ENCODE measurements at regions not wholly inside any gene's neighbourhood (a gene's known extent, or its start where the extent isn't known, plus 50 kb on each side); places are given as distances from the start of the nearest gene placed in this dataset.
"Not testable (repeated sequence)": the region's sequence is repeated elsewhere in the genome, so short reads cannot be mapped to it uniquely, and the experiment has no call there.

GRCh38 chr10:30550967-30551815, 78.4 kb downstream of the LYZL2 start (continued):
- TF ChIP-seq EHMT2 (IDR thresholded peaks at IDR 0.05; ENCODE audit: low read depth): no peak

- peak; percentile 53 for TF ChIP-seq ZC3H11A (IDR thresholded peaks at IDR 0.05)
- H3K4me1 ChIP-seq; CTCF ChIA-PET; H3K4me3 ChIP-seq; ATAC-seq; H3K4me2 ChIP-seq; H3K9me3 ChIP-seq; POLR2A ChIA-PET; DNase-seq (ENCODE audit: low read depth in 1 of 2, low spot score in 1 of 2): not testable (repeated sequence)
- H3K27ac ChIP-seq: peak overlapping the region in 1 of 2 experiments; percentile 48; a peak in 3 of 6 replicates
- 83% methylated on average over 6 of the region's 6 CpGs for WGBS (ENCODE audit: missing lambda C conversion rate)
- peak; percentile 23 for FAIRE-seq
These were observed 80.3 kb downstream of the LYZL2 start for GRCh38 chr10:30549134-30549687.

GRCh38 chr10:30546511-30546910, 83.0 kb downstream of the LYZL2 start:
- peak overlapping the region in 1 of 2 experiments; percentile 63; a peak in 3 of 6 replicates for H3K27ac ChIP-seq
- FAIRE-seq (no peak), ATAC-seq (no peak), DNase-seq (ENCODE audit: low read depth in 1 of 2, low spot score in 1 of 2) (no peak)
- H3K4me1 ChIP-seq: peaks cover 23% of the 10 kb centered on the region
- H3K4me3 ChIP-seq: no peak overlapping the region
- 87% methylated on average over 9 of the region's 9 CpGs for WGBS (ENCODE audit: missing lambda C conversion rate)
- no peaks in the 10 kb centered on the region for H3K9me3 ChIP-seq
- no peak overlapping the region for H3K4me2 ChIP-seq
- ChIA-PET CTCF (interaction anchor here (0.6 to 7.6 kb wide), 4 partner anchors 10 to 95 kb away, joined by 3 to 37 read pairs (median 15); no protein-coding TSS in a partner anchor), POLR2A (no interaction called here)
- no peak for TF ChIP-seq TFCP2L1 (CRISPR knock-in tag; IDR thresholded peaks at IDR 0.05)
- no peak for TF ChIP-seq ATOH8 (CRISPR knock-in tag; IDR thresholded peaks at IDR 0.05; ENCODE audit: low read depth)
- TF ChIP-seq RCOR1 (IDR thresholded peaks at IDR 0.05; ENCODE audit: low read depth, low read length): no peak
- TF ChIP-seq NFE2L2 (conservative IDR thresholded peaks at IDR 0.05; ENCODE audit: low read length): no peak
- TF ChIP-seq HOXB5 (CRISPR knock-in tag; IDR thresholded peaks at IDR 0.05): no peak
- TF ChIP-seq CEBPB (IDR thresholded peaks at IDR 0.05): no peak
- TF ChIP-seq EHF (CRISPR knock-in tag; IDR thresholded peaks at IDR 0.05): no peak
- no peak for TF ChIP-seq SREBF2 (IDR thresholded peaks at IDR 0.05)
- TF ChIP-seq BHLHE40 (IDR thresholded peaks at IDR 0.05; ENCODE audit: low read depth, low read length): no peak
- TF ChIP-seq POLR2AphosphoS2 (conservative IDR thresholded peaks at IDR 0.05; ENCODE audit: low read length): no peak
- TF ChIP-seq CHD2 (IDR thresholded peaks at IDR 0.05; ENCODE audit: low read length, partially characterized antibody): no peak
- TF ChIP-seq MAFK (IDR thresholded peaks at IDR 0.05; ENCODE audit: partially characterized antibody): no peak
- TF ChIP-seq NPAS2 (CRISPR knock-in tag; IDR thresholded peaks at IDR 0.05; ENCODE audit: borderline replicate concordance): no peak
- no peak for TF ChIP-seq HMGXB4 (CRISPR knock-in tag; IDR thresholded peaks at IDR 0.05; ENCODE audit: borderline replicate concordance)
- no peak for TF ChIP-seq CBX8 (IDR thresholded peaks at IDR 0.05)
- no peak for TF ChIP-seq ZSCAN20 (CRISPR knock-in tag; IDR thresholded peaks at IDR 0.05)

GRCh38 chr10:30542895-30543288, 86.7 kb downstream of the LYZL2 start:
- ATAC-seq: peak in 1 of 2 experiments; percentile 10; a peak in 2 of 6 replicates
- peaks cover 54% of the 10 kb centered on the region for H3K4me1 ChIP-seq
- DNase-seq (ENCODE audit: low read depth in 1 of 2, low spot score in 1 of 2): no peak
- FAIRE-seq: no peak
- 93% methylated on average over 3 of the region's 3 CpGs for WGBS (ENCODE audit: missing lambda C conversion rate)
- POLR2A ChIA-PET: interaction anchor here (0.6 to 1.5 kb wide), 4 partner anchors 32 to 412 kb away, joined by 3 to 9 read pairs (median 4); partner anchors contain the start of genes MAP3K8 and MTPAP
- peak overlapping the region; percentile 50 for H3K4me2 ChIP-seq
- H3K27ac ChIP-seq: peak overlapping the region; percentile 78 to 88
- CTCF ChIA-PET: interaction anchor here (1.1 to 7.6 kb wide), 5 partner anchors 11 to 183 kb away, joined by 3 to 37 read pairs (median 4); no protein-coding TSS in a partner anchor
- no peak overlapping the region for H3K4me3 ChIP-seq
- H3K9me3 ChIP-seq: peaks cover 6% of the 10 kb centered on the region; the same call in 1 of the 3 replicates
- TF ChIP-seq BHLHE40 (IDR thresholded peaks at IDR 0.05; ENCODE audit: low read depth, low read length) (no peak), RARB (CRISPR knock-in tag; IDR thresholded peaks at IDR 0.05) (no peak), PHF8 (IDR thresholded peaks at IDR 0.05; ENCODE audit: borderline replicate concordance, low read depth) (no peak), ZSCAN20 (CRISPR knock-in tag; IDR thresholded peaks at IDR 0.05) (no peak), FOSB (CRISPR knock-in tag; IDR thresholded peaks at IDR 0.05) (no peak), BCL3 (IDR thresholded peaks at IDR 0.05) (no peak), SMC3 (IDR thresholded peaks at IDR 0.05) (no peak), MAX (IDR thresholded peaks at IDR 0.05) (no peak), PBX3 (IDR thresholded peaks at IDR 0.05) (no peak), FOXS1 (CRISPR knock-in tag; IDR thresholded peaks at IDR 0.05) (no peak), KDM5A (IDR thresholded peaks at IDR 0.05) (no peak)
